HG02763 (cell line): ENCODE measurements at regions not wholly inside any gene's neighbourhood (a gene's known extent, or its start where the extent isn't known, plus 50 kb on each side); places are given as distances from the start of the nearest gene placed in this dataset.

ENCODE experiments used
- ATAC-seq: cut with Tn5 transposase; IDR thresholded peaks from one replicate; pipeline ENCODE4 v1.9.1; 2021; ENCODE audit warnings: mild to moderate bottlenecking, moderate library complexity; ENCODE audit not compliant: unreplicated experiment

DNA sequence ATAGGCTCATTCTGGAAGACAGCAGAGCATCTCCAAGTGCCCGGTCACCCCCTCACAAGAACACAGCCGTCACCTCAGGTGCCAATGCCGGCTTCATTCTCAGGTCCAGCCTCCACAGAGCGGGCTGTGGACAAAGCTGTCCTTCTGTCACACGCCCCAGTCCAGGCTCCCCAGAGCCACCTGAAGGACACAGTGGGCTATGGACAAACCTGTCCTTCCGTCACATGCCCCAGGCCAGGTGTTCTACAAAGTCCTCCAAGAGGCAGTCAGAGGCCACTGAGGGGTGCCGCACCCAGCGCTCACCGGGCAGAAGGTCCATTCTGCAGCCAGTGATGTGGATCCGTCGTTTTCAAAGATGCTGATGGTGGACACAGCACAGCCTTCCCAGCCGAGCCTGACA is 173.2 kb upstream of the PPP2R2D start:
- no peak for ATAC-seq

GRCh38 chr10:131728286-131729228 is 172.3 kb upstream of the PPP2R2D start:
- ATAC-seq: no peak

- no peak for ATAC-seq
Observed at GRCh38 chr10:131729361-131729760, 171.4 kb upstream of the PPP2R2D start.

DNA sequence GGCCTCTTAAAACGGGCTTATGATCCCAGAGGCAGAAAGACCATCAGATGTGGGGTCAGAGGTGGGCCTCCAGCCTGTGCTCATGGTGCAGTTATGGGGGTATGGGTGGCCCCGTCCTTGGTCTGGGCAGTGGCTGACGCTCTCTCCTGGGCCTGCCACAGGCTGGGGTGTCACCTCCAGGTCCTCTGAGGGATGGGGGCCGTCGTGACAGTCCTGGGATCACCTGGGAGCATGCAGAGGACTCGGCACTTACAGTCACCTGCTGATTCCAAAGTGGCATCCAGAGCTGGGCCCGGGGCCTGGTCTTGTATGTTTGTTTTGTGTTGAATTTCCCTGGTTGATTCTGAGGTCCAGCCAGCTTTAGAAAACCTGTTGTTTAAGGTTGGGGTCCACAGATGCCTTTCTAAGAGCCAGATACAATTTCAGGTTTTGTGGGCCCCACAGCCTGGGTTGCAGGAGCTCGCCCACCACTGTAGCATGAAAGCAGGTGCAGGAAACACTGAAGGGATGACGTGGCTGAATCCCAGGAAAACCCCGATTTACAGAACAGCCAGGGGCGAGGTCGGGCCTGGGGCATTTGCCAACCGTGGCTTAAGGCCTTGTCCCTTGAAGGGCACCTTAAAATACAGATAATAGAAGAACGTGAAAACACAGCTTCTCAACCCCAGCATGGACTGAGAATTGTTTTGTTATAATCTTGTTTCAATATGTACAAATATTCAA is 170.7 kb upstream of the PPP2R2D start:
- ATAC-seq: no peak

- ATAC-seq: no peak
Observed at GRCh38 chr10:131730771-131731497, 169.9 kb upstream of the PPP2R2D start.

DNA sequence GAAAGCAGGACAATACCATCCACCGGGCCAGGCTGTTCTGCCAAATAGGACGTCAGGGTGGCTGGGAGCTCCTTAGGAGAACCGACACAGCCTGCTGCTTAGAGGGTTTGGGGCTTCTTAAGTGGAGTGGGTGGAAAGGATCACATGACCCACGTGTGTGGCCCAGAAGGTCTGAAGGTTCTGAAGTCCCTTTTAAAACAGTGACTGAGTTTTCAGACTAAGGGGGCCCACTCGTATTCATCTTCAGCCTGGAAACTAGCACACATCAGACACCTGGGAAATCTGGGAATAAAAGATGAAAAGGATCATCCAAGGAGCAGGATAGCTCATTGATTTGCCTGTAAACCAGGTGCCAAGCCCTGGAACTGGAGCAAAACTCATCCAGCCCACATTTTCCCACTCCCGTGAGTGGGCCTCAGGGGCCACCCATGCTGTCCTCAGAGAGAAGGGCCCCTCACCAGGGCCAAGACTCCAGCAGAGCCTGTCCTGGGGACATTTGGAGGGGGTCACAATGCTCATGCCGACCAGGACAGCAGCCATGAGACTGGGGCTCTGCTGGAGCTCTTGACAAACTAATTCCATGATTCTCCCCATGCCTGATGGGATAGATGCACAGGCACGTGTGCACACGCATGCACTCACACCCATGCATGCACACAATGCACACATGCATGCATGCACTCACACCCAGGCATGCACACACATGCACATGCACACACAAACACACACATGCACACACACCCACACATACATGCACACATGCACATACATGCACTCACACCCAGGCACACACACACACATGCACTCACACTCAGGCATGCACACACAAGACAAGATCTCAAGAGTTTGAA is 168.8 kb upstream of the PPP2R2D start:
- no peak for ATAC-seq

- ATAC-seq: no peak
Observed at GRCh38 chr10:131732631-131733127, 168.1 kb upstream of the PPP2R2D start.

GRCh38 chr10:131733596-131733995 is 167.2 kb upstream of the PPP2R2D start:
- no peak for ATAC-seq

GRCh38 chr10:131735577-131735976 is 165.2 kb upstream of the PPP2R2D start:
- ATAC-seq: no peak

- ATAC-seq: no peak
Observed at GRCh38 chr10:131736321-131736980, 164.4 kb upstream of the PPP2R2D start.

DNA sequence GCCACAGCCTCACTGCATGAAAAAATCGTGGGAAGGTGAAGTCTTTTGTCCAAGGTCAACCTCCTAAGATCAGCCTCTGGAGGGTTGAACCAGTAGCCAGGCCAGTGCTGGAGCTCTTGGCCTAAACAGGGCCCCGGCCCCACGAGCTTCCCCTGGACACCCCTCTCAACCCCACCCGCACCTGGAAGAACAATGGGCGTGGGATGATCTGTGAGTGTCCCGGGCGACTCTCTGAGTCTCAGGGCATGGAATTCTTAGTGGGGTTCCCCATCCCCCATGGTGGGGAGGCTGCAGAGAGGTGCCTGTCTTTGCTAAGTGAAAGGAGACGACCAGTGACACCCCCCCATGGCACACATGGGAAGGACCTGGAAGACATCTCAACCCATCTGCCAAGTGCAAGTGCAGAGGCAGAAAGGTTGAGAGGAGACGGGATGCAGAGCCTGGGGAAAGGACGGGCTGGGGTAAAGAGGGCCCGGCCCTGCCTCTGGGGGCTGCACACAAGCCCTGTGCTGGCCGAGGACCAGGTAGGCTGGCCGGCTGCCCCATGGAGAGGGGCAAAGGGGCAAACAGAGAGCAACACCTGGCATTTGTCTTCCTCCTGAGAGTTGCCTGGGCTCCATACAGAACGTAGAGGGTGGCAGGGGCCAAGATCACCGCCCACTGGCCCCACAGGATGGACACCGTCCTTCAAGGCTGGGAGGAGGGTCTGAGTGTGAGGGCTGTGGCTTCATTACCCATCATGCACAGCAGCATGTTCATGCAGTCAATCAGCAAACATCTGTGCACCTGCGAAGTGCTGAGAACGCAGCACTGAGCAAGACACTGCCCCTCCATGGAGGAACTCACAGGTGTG is 163.0 kb upstream of the PPP2R2D start:
- no peak for ATAC-seq

DNA sequence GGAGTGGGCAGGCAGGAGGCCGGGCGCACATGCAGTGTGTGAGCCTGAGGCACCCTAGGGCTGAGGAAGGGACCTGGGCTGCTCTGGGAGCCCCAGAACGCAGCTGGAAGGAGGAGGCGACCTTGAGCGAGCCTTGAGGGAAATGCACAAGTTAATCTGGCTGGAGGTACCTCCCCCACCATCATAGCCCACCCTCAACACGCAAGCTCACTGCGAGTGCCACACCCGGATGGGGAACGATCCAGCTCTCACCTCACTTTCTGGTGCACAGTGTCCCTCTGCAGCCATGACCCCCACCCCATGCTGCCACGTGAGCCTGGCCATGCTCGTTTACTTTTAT is 162.4 kb upstream of the PPP2R2D start:
- no peak for ATAC-seq

DNA sequence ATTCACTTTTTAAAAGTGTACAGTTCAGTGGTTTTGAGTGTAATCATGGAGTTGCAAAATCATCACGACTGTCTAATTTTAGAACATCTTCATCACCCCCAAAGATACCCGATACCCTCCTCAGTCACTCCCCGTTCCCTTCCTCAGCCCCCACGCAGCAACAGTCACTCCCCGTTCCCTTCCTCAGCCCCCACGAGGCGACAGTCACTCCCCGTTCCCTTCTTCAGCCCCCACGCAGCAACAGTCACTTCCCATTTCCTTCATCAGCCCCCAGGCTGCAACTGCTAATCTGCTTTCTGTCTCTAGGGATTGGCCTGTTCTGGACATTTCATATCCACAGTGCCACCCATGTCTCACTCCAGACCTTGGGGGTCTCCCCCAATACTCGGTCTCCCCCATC is 161.6 kb upstream of the PPP2R2D start:
- no peak for ATAC-seq

- no peak for ATAC-seq
Observed at GRCh38 chr10:131742500-131742951, 158.3 kb upstream of the PPP2R2D start.

DNA sequence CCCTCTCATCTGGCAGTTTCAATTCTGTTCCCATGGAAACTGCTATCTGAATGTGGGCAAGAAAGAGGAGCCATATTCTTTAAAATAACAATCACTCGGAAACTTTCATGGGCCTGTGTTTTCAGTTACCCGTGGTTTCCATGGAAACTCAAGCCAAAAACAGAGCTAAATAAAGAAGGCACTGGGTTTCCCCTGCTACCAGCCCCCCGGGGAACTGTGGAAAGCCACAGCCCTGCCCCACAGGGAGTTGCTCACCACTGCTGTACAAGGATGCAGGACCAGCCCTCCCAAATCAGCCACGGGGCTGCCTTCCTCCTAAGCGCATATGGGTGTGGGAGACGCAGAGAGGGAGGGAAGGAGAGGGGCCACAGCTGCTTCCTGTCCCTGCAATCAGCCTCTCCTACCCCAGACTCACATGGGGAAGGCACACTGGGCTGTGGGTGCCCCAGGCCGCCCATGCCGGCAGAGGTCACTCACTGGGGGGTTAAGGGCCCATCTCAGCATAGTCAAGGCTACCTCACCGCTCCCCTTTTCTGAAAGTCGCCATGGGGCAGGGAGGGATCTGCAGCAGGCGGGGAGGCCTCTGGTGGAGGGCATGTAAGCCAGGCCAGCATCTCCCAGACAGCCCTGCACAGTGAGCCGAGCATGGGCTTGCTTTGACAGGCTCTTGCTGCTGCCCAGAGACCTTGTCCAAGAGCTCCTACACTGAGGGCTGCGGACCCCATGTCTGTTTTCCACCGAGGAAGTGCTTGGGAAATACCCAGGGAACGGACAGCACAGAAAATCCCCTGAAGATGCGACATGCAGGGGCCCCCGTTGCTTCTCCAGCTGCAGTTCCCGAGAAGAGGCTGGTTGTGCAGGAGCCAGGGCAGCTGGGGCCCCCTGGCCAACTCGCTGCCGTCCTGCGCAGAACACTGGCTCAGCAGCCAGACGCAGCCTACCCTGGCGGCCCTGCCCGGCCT is 157.3 kb upstream of the PPP2R2D start:
- ATAC-seq: no peak

- ATAC-seq: no peak
Observed at GRCh38 chr10:131744346-131744745, 156.5 kb upstream of the PPP2R2D start.

DNA sequence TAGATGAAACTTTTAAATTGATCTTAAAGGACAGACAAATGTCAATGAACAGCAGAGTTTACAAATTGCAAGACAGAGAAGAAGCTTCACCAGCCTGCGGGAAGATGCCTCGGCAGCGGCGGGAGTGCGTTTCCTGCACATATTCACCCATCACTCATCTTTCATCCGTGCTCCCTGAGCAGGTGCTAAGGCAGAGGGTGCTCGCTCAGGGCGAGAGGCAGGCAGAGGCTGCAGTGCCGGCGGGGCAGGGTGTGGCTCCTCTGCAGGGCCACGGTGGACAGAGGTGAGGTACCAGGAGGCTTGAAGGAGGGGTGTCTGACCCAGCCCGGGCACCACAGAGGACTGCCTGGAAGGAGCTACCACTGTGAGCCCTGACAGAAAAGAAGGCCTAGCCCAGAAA is 155.2 kb upstream of the PPP2R2D start:
- ATAC-seq: no peak

GRCh38 chr10:131746241-131746711 is 154.5 kb upstream of the PPP2R2D start:
- no peak for ATAC-seq
